K562 (cell line): ENCODE measurements at regions not wholly inside any gene's neighbourhood (a gene's known extent, or its start where the extent isn't known, plus 50 kb on each side); places are given as distances from the start of the nearest gene placed in this dataset.

ENCODE experiments used
- COPS2 ChIP-seq: fragments of 450-650 bp; conservative IDR thresholded peaks from 2 replicates; pipeline ENCODE4 v1.6.1; 2016; ENCODE audit warnings: mild to moderate bottlenecking, moderate library complexity
- CTBP1 ChIP-seq: fragments of 450-650 bp; IDR thresholded peaks from 2 replicates; pipeline ENCODE4 v1.6.1; 2016; ENCODE audit warnings: borderline replicate concordance
- HMG20A ChIP-seq: fragments of 450-650 bp; formaldehyde crosslinking; conservative IDR thresholded peaks from 2 replicates; pipeline ENCODE4 v1.4.0; 2020; ENCODE audit warnings: mild to moderate bottlenecking, mixed read lengths
- KDM1A ChIP-seq, 2 experiments: fragments of 450-650 bp; IDR thresholded peaks; 2 replicates each; pipeline ENCODE4 v1.6.1; 2016; ENCODE audit warnings: mild to moderate bottlenecking in 2 of 2
- MCM3 ChIP-seq: fragments of 450-650 bp; IDR thresholded peaks from 2 replicates; pipeline ENCODE4 v1.6.1; 2016
- POLR2A ChIP-seq: fragments of 450-650 bp; conservative IDR thresholded peaks from 2 replicates; pipeline ENCODE4 v1.6.1; 2016
- RCOR1 ChIP-seq, 2 experiments: IDR thresholded peaks; 2 replicates each; pipeline ENCODE4 v1.6.1; 2012; ENCODE audit warnings: low read depth in 2 of 2, low read length in 2 of 2, borderline replicate concordance in 1 of 2, improper control_type of control experiment in 1 of 2
- TOE1 ChIP-seq, 2 experiments: fragments of 450-650 bp in 1 of 2; sonication (generic) in 1 of 2; formaldehyde crosslinking in 1 of 2; IDR thresholded peaks; 2 replicates each; pipeline versions ENCODE4 v1.7.1 to v1.8.0; 2016 to 2022; ENCODE audit warnings: borderline replicate concordance in 2 of 2, mild to moderate bottlenecking in 2 of 2, antibody characterized with exemption in 1 of 2, inconsistent platforms in 1 of 2, low read depth in 1 of 2, missing genetic modification reagents in 1 of 2, moderate library complexity in 1 of 2
- U2AF2 ChIP-seq: fragments of 200-400 bp; formaldehyde crosslinking; optimal IDR thresholded peaks from 2 replicates; pipeline ENCODE3; 2017; ENCODE audit warnings: low read depth, mild to moderate bottlenecking, low read length
- ZBTB1 ChIP-seq: sonication (generic); formaldehyde crosslinking; IDR thresholded peaks from 2 replicates; pipeline ENCODE4 v1.8.1; 2023; ENCODE audit warnings: missing genetic modification reagents, low read depth, mild to moderate bottlenecking, borderline replicate concordance
- ZNF780A ChIP-seq: fragments of 250-450 bp; sonication (Bioruptor Pico); IDR thresholded peaks from 2 replicates; pipeline ENCODE4 v1.5.0; 2021; ENCODE audit warnings: mild to moderate bottlenecking
- TF ChIP-seq, protein P1 (sequence below): fragments of 450-650 bp; IDR thresholded peaks from 2 replicates; pipeline ENCODE4 v1.6.1; 2016; ENCODE audit warnings: mild to moderate bottlenecking, moderate library complexity
- TF ChIP-seq, protein P2 (sequence below): IDR thresholded peaks from 2 replicates; pipeline ENCODE4 v1.6.1; 2011; ENCODE audit warnings: borderline replicate concordance, low read depth, mild to moderate bottlenecking, moderate library complexity, low read length; ENCODE audit not compliant: insufficient read depth, poor library complexity, severe bottlenecking
- TF ChIP-seq, protein P3 (sequence below): fragments of 250-450 bp; sonication (Bioruptor Pico); IDR thresholded peaks from 2 replicates; pipeline ENCODE4 v1.8.0; 2022; ENCODE audit warnings: moderate library complexity, mild to moderate bottlenecking, inconsistent platforms

DNA sequence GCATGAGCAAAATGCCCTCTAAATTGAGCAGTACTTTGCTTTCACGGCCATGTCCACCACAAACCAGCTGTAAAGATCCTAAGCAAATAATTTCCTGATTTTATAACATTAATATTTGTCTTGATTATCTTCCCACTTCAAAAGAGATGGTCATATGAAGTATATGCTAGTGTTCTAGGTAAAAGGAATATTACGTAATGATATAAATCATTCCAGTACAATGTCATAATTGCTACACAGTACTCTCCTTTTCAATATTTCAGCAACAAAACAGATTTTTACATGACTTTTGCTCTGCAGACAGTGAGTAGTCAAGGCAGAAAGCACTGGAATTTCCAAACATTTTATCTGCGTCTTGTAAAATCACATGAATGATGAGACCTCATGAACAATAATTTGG, 572.8 kb upstream of the FRG1 start (continued):
- TF ChIP-seq, protein P1, sequence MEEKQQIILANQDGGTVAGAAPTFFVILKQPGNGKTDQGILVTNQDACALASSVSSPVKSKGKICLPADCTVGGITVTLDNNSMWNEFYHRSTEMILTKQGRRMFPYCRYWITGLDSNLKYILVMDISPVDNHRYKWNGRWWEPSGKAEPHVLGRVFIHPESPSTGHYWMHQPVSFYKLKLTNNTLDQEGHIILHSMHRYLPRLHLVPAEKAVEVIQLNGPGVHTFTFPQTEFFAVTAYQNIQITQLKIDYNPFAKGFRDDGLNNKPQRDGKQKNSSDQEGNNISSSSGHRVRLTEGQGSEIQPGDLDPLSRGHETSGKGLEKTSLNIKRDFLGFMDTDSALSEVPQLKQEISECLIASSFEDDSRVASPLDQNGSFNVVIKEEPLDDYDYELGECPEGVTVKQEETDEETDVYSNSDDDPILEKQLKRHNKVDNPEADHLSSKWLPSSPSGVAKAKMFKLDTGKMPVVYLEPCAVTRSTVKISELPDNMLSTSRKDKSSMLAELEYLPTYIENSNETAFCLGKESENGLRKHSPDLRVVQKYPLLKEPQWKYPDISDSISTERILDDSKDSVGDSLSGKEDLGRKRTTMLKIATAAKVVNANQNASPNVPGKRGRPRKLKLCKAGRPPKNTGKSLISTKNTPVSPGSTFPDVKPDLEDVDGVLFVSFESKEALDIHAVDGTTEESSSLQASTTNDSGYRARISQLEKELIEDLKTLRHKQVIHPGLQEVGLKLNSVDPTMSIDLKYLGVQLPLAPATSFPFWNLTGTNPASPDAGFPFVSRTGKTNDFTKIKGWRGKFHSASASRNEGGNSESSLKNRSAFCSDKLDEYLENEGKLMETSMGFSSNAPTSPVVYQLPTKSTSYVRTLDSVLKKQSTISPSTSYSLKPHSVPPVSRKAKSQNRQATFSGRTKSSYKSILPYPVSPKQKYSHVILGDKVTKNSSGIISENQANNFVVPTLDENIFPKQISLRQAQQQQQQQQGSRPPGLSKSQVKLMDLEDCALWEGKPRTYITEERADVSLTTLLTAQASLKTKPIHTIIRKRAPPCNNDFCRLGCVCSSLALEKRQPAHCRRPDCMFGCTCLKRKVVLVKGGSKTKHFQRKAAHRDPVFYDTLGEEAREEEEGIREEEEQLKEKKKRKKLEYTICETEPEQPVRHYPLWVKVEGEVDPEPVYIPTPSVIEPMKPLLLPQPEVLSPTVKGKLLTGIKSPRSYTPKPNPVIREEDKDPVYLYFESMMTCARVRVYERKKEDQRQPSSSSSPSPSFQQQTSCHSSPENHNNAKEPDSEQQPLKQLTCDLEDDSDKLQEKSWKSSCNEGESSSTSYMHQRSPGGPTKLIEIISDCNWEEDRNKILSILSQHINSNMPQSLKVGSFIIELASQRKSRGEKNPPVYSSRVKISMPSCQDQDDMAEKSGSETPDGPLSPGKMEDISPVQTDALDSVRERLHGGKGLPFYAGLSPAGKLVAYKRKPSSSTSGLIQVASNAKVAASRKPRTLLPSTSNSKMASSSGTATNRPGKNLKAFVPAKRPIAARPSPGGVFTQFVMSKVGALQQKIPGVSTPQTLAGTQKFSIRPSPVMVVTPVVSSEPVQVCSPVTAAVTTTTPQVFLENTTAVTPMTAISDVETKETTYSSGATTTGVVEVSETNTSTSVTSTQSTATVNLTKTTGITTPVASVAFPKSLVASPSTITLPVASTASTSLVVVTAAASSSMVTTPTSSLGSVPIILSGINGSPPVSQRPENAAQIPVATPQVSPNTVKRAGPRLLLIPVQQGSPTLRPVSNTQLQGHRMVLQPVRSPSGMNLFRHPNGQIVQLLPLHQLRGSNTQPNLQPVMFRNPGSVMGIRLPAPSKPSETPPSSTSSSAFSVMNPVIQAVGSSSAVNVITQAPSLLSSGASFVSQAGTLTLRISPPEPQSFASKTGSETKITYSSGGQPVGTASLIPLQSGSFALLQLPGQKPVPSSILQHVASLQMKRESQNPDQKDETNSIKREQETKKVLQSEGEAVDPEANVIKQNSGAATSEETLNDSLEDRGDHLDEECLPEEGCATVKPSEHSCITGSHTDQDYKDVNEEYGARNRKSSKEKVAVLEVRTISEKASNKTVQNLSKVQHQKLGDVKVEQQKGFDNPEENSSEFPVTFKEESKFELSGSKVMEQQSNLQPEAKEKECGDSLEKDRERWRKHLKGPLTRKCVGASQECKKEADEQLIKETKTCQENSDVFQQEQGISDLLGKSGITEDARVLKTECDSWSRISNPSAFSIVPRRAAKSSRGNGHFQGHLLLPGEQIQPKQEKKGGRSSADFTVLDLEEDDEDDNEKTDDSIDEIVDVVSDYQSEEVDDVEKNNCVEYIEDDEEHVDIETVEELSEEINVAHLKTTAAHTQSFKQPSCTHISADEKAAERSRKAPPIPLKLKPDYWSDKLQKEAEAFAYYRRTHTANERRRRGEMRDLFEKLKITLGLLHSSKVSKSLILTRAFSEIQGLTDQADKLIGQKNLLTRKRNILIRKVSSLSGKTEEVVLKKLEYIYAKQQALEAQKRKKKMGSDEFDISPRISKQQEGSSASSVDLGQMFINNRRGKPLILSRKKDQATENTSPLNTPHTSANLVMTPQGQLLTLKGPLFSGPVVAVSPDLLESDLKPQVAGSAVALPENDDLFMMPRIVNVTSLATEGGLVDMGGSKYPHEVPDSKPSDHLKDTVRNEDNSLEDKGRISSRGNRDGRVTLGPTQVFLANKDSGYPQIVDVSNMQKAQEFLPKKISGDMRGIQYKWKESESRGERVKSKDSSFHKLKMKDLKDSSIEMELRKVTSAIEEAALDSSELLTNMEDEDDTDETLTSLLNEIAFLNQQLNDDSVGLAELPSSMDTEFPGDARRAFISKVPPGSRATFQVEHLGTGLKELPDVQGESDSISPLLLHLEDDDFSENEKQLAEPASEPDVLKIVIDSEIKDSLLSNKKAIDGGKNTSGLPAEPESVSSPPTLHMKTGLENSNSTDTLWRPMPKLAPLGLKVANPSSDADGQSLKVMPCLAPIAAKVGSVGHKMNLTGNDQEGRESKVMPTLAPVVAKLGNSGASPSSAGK = no peak
- TF ChIP-seq, protein P2, sequence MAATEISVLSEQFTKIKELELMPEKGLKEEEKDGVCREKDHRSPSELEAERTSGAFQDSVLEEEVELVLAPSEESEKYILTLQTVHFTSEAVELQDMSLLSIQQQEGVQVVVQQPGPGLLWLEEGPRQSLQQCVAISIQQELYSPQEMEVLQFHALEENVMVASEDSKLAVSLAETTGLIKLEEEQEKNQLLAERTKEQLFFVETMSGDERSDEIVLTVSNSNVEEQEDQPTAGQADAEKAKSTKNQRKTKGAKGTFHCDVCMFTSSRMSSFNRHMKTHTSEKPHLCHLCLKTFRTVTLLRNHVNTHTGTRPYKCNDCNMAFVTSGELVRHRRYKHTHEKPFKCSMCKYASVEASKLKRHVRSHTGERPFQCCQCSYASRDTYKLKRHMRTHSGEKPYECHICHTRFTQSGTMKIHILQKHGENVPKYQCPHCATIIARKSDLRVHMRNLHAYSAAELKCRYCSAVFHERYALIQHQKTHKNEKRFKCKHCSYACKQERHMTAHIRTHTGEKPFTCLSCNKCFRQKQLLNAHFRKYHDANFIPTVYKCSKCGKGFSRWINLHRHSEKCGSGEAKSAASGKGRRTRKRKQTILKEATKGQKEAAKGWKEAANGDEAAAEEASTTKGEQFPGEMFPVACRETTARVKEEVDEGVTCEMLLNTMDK = no peak
- TF ChIP-seq, protein P3, sequence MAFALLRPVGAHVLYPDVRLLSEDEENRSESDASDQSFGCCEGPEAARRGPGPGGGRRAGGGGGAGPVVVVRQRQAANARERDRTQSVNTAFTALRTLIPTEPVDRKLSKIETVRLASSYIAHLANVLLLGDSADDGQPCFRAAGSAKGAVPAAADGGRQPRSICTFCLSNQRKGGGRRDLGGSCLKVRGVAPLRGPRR (CRISPR knock-in tag) = no peak
- TF ChIP-seq KDM1A (IDR thresholded peaks at IDR 0.05) (no peak), POLR2A (no peak), MCM3 (no peak), ZNF780A (CRISPR knock-in tag) (no peak), U2AF2 (no peak), ZBTB1 (CRISPR knock-in tag) (no peak), TOE1 (IDR thresholded peaks at IDR 0.05; ENCODE audit: borderline replicate concordance) (no peak), TOE1 (CRISPR knock-in tag; IDR thresholded peaks at IDR 0.05; ENCODE audit: borderline replicate concordance, low read depth) (no peak), HMG20A (CRISPR knock-in tag) (no peak), CTBP1 (no peak), COPS2 (no peak), RCOR1 (IDR thresholded peaks at IDR 0.05; ENCODE audit: borderline replicate concordance in 1 of 2, low read depth in 2 of 2, low read length in 2 of 2) (no peak)
